ENCODE measurements at regions not wholly inside any gene's neighbourhood (a gene's known extent, or its start where the extent isn't known, plus 50 kb on each side); places are given as distances from the start of the nearest gene placed in this dataset.

DNA sequence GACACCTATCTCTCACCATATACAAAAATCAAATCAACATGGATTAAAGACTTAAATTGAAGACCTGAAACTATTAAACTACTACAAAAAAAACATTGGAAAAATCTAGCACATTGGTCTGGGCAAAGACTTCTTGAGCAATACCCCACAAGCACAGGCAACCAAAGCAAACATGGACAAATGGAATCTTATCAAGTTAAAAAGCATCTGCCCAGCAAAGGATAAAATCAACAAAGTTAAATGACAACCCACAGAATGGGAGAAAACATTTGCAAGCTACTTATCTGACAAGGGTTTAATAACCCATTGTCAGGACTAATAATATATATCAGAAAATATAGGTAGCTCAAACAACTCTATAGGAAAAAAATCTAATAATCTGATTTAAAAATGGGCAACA is 415.6 kb downstream of the KLHL13 start:
- DNase-seq (ENCODE audit: low read depth) = no peak
- H3K4me3 ChIP-seq (ENCODE audit: low read depth, low read length) = no peak overlapping the region
- TF ChIP-seq, protein P1, sequence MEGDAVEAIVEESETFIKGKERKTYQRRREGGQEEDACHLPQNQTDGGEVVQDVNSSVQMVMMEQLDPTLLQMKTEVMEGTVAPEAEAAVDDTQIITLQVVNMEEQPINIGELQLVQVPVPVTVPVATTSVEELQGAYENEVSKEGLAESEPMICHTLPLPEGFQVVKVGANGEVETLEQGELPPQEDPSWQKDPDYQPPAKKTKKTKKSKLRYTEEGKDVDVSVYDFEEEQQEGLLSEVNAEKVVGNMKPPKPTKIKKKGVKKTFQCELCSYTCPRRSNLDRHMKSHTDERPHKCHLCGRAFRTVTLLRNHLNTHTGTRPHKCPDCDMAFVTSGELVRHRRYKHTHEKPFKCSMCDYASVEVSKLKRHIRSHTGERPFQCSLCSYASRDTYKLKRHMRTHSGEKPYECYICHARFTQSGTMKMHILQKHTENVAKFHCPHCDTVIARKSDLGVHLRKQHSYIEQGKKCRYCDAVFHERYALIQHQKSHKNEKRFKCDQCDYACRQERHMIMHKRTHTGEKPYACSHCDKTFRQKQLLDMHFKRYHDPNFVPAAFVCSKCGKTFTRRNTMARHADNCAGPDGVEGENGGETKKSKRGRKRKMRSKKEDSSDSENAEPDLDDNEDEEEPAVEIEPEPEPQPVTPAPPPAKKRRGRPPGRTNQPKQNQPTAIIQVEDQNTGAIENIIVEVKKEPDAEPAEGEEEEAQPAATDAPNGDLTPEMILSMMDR (conservative IDR thresholded peaks at IDR 0.05; ENCODE audit: low read depth, low read length) = no peak

- TF ChIP-seq, protein P1 (conservative IDR thresholded peaks at IDR 0.05; ENCODE audit: low read depth, low read length) = no peak
- no peak for DNase-seq (ENCODE audit: low read depth)
- H3K4me3 ChIP-seq (ENCODE audit: low read depth, low read length) = no peak overlapping the region
Observed at GRCh38 chrX:117689956-117690355, 426.7 kb downstream of the KLHL13 start.

DNA sequence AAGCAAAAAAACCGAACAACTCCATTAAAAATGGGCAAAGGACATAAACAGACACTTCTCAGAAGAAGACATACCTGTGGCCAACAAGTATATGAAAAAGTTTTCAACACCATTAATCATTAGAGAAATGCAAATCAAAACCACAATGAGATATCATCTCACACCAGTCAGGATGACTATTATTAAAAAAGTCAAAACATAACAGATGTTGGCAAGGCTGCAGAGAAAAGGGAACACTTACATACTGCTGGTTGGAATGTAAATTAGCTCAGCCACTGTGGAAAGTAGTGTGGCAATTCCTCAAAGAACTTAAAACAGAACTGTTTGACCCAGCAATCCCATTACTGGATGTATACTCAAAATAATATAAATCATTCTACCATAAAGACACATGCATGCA is 436.3 kb downstream of the KLHL13 start:
- no peak for DNase-seq (ENCODE audit: low read depth)
- no peak overlapping the region for H3K4me3 ChIP-seq (ENCODE audit: low read depth, low read length)
- TF ChIP-seq, protein P1 (conservative IDR thresholded peaks at IDR 0.05; ENCODE audit: low read depth, low read length) = no peak

DNA sequence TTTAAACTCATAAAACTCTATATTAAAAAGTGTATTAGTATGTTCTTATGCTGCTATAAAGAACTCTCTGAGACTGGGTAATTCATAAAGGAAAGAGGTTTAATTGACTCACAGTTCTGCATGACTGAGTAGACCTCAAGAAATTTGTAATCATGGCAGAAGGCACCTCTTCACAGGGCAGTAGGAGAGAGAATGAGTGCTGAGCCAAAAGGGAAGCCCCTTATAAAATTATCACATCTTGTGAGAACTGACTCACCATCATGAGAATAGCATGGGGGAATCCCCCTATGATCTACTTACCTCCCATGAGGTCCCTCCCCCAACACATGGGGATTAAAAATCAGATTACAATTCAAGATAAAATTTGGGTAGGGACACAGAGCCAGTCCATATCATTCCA is 463.2 kb downstream of the KLHL13 start:
- TF ChIP-seq, protein P1 (conservative IDR thresholded peaks at IDR 0.05; ENCODE audit: low read depth, low read length) = no peak
- no peak for DNase-seq (ENCODE audit: low read depth)
- H3K4me3 ChIP-seq (ENCODE audit: low read depth, low read length) = no peak overlapping the region

- TF ChIP-seq, protein P1 (conservative IDR thresholded peaks at IDR 0.05; ENCODE audit: low read depth, low read length) = no peak
- no peak for DNase-seq (ENCODE audit: low read depth)
- H3K4me3 ChIP-seq (ENCODE audit: low read depth, low read length) = no peak overlapping the region
Observed at GRCh38 chrX:117645639-117646038, 471.0 kb downstream of the KLHL13 start.

DNA sequence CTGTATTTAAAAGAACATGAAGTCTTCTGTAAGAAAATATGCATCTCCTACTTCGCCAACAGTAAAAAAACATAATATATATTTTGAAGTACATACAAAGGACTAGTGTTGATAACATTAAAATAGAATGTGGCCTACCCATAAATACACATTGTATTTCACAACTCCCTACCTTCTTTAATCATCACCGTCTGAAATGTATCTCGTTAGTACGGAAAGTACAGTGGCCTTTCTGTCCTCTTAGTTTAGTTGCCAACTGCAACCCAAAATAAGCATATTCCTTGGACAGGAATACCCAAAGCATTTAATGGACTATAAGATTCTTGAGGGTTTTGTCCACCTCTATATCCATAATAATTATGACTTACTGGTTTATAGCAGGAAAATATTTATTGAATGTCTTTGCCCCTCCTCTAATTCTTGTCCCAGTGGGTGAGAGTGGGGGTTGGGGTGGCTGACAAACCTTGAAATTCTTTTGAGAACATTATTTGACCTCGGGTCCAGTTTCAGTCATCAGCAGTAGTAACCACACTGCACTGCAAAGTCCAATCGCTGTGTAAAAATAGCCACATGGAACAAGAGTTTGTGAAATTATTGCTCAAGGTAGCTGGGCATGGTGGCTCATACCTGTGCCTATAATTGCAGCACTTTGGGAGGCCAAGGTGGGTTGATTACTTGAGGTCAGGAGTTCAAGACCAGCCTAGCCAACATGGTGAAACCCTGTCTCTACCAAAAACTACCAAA is 474.5 kb downstream of the KLHL13 start:
- TF ChIP-seq, protein P1 (conservative IDR thresholded peaks at IDR 0.05; ENCODE audit: low read depth, low read length) = no peak
- no peak for DNase-seq (ENCODE audit: low read depth)
- H3K4me3 ChIP-seq (ENCODE audit: low read depth, low read length) = no peak overlapping the region

DNA sequence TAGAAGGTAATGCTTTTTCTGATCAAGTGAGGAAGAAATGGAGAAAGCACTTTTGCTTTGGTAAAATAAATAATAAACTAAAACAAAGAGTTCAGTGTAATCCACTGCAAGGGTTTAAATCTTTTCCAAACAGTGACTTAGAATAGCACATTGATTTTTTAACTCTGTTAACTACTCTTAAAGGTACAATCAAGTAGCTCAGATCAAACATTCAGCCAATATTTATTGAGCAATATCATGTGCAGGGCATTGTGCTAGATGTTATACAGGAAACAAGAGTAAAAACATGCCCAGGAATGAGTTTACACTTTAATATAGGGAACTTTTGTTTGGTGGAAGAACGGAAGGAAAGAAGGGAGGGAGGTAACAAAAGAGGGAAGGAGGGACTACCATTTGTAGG is 479.8 kb downstream of the KLHL13 start:
- no peak for DNase-seq (ENCODE audit: low read depth)
- TF ChIP-seq, protein P1 (conservative IDR thresholded peaks at IDR 0.05; ENCODE audit: low read depth, low read length) = no peak

More for the DNA sequence above, 479.8 kb downstream of the KLHL13 start:
- H3K4me3 ChIP-seq (ENCODE audit: low read depth, low read length) = no peak overlapping the region

Measured in epithelial cell of proximal tubule (primary cell).